HepG2 (cell line): ENCODE measurements at regions not wholly inside any gene's neighbourhood (a gene's known extent, or its start where the extent isn't known, plus 50 kb on each side); places are given as distances from the start of the nearest gene placed in this dataset.

Experiments
- ATAC-seq: fragments of 200-7000 bp; cut with Tn5 transposase; 3 replicates; pipeline ENCODE4 v1.9.1; 2020; ENCODE audit warnings: mild to moderate bottlenecking, moderate library complexity
- BruUV-seq: library from RNA; stranded (reverse); fragments of 400-500 nt; replicated peaks from 2 replicates; lab custom pipeline; 2021; lab: Mats Ljungman, UMichigan
- CTCF ChIA-PET: fragments of 300-600 bp; formaldehyde crosslinking; extraction: SDS; loops from one replicate; lab custom pipeline; 2021; ENCODE audit warnings: low total read pairs, inconsistent platforms, low intra/inter-chr PET ratio; lab: Yijun Ruan, JAX
- POLR2A ChIA-PET: fragments of 350-600 bp; sonication (Branson Sonifier 250); formaldehyde crosslinking; loops from one replicate; lab custom pipeline; 2020; ENCODE audit warnings: antibody characterized with exemption, inconsistent platforms; lab: Yijun Ruan, JAX
- DNase-seq: peaks from one replicate; pipeline ENCODE4 v3.0.0-alpha.2; 2015; ENCODE audit warnings: low spot score
- FAIRE-seq: peaks from 3 replicates; lab custom pipeline; 2011; peaks lifted over from hg19 to GRCh38; lab: Jason Lieb, UNC
- H2AFZ ChIP-seq: one replicate; pipeline ENCODE4 v1.6.1; 2011; ENCODE audit warnings: low read length, inconsistent platforms
- H3K27ac ChIP-seq: fragments of 300-600 bp; 3 replicates; pipeline ENCODE4 v1.8.0; 2011; ENCODE audit warnings: mixed run types, mild to moderate bottlenecking, mixed read lengths, low read length, inconsistent platforms; ENCODE audit not compliant: insufficient read depth; ENCODE audit errors: extremely low read length
- H3K27me3 ChIP-seq, 2 experiments: fragments of 200-600 bp in 1 of 2; 2 replicates in 1 of 2; 3 replicates in 1 of 2; pipeline versions ENCODE4 v1.6.0 to v1.8.0; 2011; ENCODE audit warnings: low read length in 2 of 2, mild to moderate bottlenecking in 2 of 2, moderate library complexity in 2 of 2, inconsistent platforms in 1 of 2; ENCODE audit not compliant: insufficient read depth in 2 of 2, control insufficient read depth in 1 of 2
- H3K36me3 ChIP-seq, 2 experiments: fragments of 200-600 bp in 1 of 2; replicated peaks in 1 of 2; 2 replicates in 1 of 2; 3 replicates in 1 of 2; pipeline versions ENCODE4 v1.5.1 to v1.8.0; 2011; ENCODE audit warnings: low read length in 2 of 2, inconsistent platforms in 1 of 2; ENCODE audit not compliant: insufficient read depth in 2 of 2, control insufficient read depth in 1 of 2
- H3K4me1 ChIP-seq: 2 replicates; pipeline ENCODE4 v1.5.1; 2012; ENCODE audit warnings: low read length, inconsistent platforms; ENCODE audit not compliant: insufficient read depth
- H3K4me2 ChIP-seq: 2 replicates; pipeline ENCODE4 v1.6.0; 2011; ENCODE audit warnings: low read depth, low read length, inconsistent platforms
- H3K4me3 ChIP-seq, 3 experiments: fragments of 200-600 bp in 1 of 3; sonication (generic), shearing (Covaris generic) in 1 of 3; replicated peaks in 1 of 3; 2 replicates each; pipeline ENCODE4 v1.5.1; 2011 to 2016; ENCODE audit warnings: low read length in 3 of 3, inconsistent platforms in 2 of 3, low read depth in 2 of 3, mild to moderate bottlenecking in 2 of 3, control low read depth in 1 of 3, mixed read lengths in 1 of 3; ENCODE audit not compliant: insufficient read depth in 1 of 3
- H3K79me2 ChIP-seq: one replicate; pipeline ENCODE4 v1.6.1; 2011; ENCODE audit warnings: low read length, inconsistent platforms; ENCODE audit not compliant: insufficient read depth
- H3K9ac ChIP-seq: 2 replicates; pipeline ENCODE4 v1.6.0; 2011; ENCODE audit warnings: mild to moderate bottlenecking, low read depth, low read length, inconsistent platforms; ENCODE audit not compliant: insufficient read depth
- H3K9me3 ChIP-seq: 2 replicates; pipeline ENCODE4 v1.5.1; 2012; ENCODE audit warnings: mild to moderate bottlenecking, low read length
- H4K20me1 ChIP-seq: 2 replicates; pipeline ENCODE4 v1.6.0; 2011; ENCODE audit warnings: inconsistent platforms, mild to moderate bottlenecking, low read length, moderate library complexity; ENCODE audit not compliant: insufficient read depth
- CEBPG ChIP-seq: IDR thresholded peaks from 2 replicates; pipeline ENCODE4 v1.6.1; 2016
- HNRNPLL ChIP-seq: fragments of 200-400 bp; formaldehyde crosslinking; IDR thresholded peaks from 2 replicates; pipeline ENCODE4 v1.6.1; 2017; ENCODE audit warnings: mild to moderate bottlenecking, low read depth, low read length; ENCODE audit not compliant: poor library complexity, severe bottlenecking
- ZNF772 ChIP-seq: sonication (generic); formaldehyde crosslinking; IDR thresholded peaks from 2 replicates; pipeline ENCODE4 v1.5.0; 2020; ENCODE audit warnings: mild to moderate bottlenecking, missing genetic modification reagents
- ZSCAN25 ChIP-seq: sonication (generic); formaldehyde crosslinking; IDR thresholded peaks from 2 replicates; pipeline ENCODE4 v1.8.0; 2022; ENCODE audit warnings: mild to moderate bottlenecking, missing genetic modification reagents
- WGBS: methylation state at CpG from one replicate; pipeline ENCODE4 v1.1.6; 2017; ENCODE audit warnings: low lambda C conversion rate; 5-methylcytosine and 5-hydroxymethylcytosine counted together
- in situ Hi-C: cut with HindIII; loops from 2 replicates; pipeline ENCODE4 v1.10.0; 2017; ENCODE audit warnings: low pct_unique_long_range_greater_than_20kb; ENCODE audit not compliant: extremely low pct_ligation_motif_present
- intact Hi-C: fragments of 100-400 bp; cut with micrococcal nuclease; formaldehyde crosslinking; loops from one replicate; pipeline ENCODE4 v1.10.0; 2022; ENCODE audit not compliant: unreplicated experiment

DNA sequence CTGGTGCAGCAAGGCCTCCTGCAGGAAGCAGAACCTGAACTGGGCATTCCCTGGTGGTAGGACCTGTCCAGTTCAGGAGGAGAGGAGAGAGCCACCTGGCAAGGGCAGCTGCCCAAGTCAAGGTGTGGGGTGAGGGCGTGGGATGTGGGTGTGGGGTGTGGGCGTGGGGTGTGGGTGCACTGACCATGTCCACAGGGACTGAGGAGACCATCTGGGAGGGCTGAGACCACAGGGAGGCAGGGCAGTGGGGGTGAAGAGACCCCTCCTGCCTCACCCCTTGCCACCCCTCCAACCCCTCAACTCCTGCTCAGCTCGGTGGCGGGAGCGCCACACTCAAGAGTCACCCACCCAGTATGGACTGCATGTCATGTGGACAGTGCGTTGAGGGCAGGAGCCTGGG lies 117.9 kb downstream of the CPZ start:
- FAIRE-seq (no peak), DNase-seq (no peak), ATAC-seq (no peak)
- Histone ChIP-seq H3K36me3 (no peaks in the 10 kb centered on the region), H3K79me2 (no peaks in the 10 kb centered on the region), H3K9ac (no peak overlapping the region), H3K27me3 (peaks cover 3 to 45% of the 10 kb centered on the region in 2 experiments; a peak in 4 of 5 replicates), H3K4me2 (no peak overlapping the region), H3K4me3 (no peak overlapping the region), H3K27ac (no peak overlapping the region), H3K4me1 (no peaks in the 10 kb centered on the region), H2AFZ (no peak overlapping the region), H3K9me3 (peaks cover 23% of the 10 kb centered on the region), H4K20me1 (no peaks in the 10 kb centered on the region)
- CTCF ChIA-PET, result no interaction called here
- WGBS, result no CpG with 5 or more reads among the region's 6 CpGs
- intact Hi-C loops, result no loop called here
- BruUV-seq, result no TSS peak
- in situ Hi-C loops, result no loop called here
- POLR2A ChIA-PET, result no interaction called here
- TF ChIP-seq HNRNPLL (no peak), ZSCAN25 (CRISPR knock-in tag) (no peak), ZNF772 (CRISPR knock-in tag) (no peak)

DNA sequence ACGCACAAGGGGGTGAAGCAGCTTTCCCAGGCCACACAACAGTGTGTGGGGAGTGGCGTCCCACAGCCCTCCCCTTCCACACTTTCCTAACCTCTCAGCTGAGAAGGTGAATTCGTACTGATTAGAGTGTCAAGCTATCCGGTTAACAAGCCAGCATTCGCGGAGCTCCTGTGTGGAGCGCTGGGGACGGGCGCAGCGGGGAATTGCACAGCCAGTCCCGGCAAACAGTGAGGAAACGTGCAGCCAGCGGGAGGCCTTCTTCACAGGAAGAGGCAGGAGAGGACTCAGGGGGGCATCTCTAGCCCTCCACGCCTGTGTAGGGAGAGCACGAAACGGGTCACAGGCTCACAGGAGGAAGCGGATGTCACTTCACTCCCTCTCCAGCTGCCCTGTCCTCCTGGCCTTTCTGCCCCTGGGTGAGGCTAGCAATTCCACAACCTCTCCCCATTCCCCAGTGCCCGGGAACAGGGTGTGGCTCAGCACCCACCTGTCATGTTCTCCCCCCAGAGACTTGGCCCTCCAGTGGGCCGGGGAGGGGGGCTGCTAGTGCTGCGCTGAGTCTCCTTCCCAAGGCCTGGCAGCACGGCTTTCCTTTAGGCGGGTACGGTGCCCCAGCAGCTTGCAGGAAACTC lies 117.3 kb downstream of the CPZ start:
- Histone ChIP-seq H3K27ac (no peak overlapping the region), H3K4me1 (no peaks in the 10 kb centered on the region), H3K36me3 (no peaks in the 10 kb centered on the region), H3K27me3 (peaks cover 3 to 51% of the 10 kb centered on the region in 2 experiments; a peak in 4 of 5 replicates), H3K4me3 (no peak overlapping the region), H3K4me2 (no peak overlapping the region), H3K79me2 (no peaks in the 10 kb centered on the region), H4K20me1 (no peaks in the 10 kb centered on the region), H2AFZ (no peak overlapping the region), H3K9ac (no peak overlapping the region), H3K9me3 (peaks cover 20% of the 10 kb centered on the region)
- DNase-seq (no peak), ATAC-seq (no peak), FAIRE-seq (no peak)
- in situ Hi-C loops (no loop called here), intact Hi-C loops (no loop called here)
- ChIA-PET CTCF (no interaction called here), POLR2A (no interaction called here)
- no TSS peak for BruUV-seq
- TF ChIP-seq CEBPG, result no peak
- WGBS, result 27% methylated on average over 21 of the region's 23 CpGs
